HG02623 (cell line): ENCODE measurements at regions not wholly inside any gene's neighbourhood (a gene's known extent, or its start where the extent isn't known, plus 50 kb on each side); places are given as distances from the start of the nearest gene placed in this dataset.
"Not testable (repeated sequence)": the region's sequence is repeated elsewhere in the genome, so short reads cannot be mapped to it uniquely, and the experiment has no call there.

ENCODE experiments used
- ATAC-seq: cut with Tn5 transposase; IDR thresholded peaks from one replicate; pipeline ENCODE4 v1.9.1; 2021; ENCODE audit warnings: moderate library complexity; ENCODE audit not compliant: unreplicated experiment

DNA sequence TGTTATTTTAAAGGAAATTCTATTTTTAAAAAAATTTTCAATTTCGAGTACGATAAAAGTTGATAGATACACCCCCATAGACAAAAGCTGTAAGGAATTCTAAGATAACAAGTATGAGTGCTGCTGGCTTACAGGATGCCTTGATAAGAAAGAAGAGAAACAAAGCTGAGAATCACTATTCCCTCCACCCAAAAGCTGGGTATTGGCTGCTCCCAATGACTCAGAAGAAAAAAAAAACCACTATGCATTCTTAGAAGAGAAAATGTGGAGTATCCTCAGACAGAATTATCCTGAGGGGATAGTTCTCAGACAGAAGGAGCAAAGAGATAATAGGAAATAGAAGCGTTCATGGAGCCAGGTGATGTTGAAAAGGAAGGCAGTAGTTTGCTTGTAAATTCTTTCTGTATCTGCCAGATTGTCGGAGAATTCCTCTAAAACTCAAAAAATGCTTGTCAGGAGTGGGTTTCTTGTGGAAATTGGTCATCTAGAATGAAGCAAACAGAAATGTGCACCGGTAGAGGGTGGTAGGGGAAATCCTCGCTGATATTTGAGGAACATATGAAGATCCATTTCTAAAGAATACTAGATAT, 217.5 kb upstream of the ADAMTS3 start:
- no peak for ATAC-seq

DNA sequence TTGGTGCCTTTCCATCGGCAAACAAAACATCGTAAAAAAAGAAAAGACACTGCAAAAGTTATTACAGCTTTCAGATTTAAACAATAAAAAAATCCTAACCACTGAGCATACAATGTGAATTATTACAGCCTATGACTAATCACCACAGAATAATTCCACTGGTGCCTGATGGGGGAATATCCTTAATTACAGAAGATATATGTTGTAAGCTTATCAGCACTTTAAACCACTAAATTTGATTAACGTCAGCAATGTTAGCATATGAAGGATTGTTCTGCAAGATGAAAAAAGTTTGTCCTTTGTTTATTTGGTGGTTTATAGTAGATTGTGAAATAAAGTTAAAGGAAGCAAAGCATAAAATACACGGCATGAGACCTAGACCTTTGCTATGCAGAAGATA, 210.2 kb upstream of the ADAMTS3 start:
- ATAC-seq: no peak

DNA sequence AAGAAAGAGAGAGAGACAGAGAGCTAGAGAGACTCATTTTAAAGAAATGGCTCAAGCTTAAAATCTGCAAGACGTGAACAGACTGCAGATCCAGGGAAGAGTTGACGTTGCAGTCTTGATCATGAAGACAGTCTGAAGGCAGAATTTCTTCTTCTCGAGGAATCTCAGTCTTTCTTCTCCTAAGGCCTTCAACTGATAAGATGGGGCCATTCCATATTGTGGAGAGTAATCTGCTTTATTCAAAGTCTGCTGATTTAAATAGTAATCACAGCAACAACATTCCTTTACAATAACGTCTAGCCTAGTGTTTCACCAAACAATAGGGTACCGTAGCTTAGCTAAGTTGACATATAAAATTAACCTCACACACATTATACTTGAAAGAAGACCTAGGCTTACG, 208.4 kb upstream of the ADAMTS3 start:
- no peak for ATAC-seq

DNA sequence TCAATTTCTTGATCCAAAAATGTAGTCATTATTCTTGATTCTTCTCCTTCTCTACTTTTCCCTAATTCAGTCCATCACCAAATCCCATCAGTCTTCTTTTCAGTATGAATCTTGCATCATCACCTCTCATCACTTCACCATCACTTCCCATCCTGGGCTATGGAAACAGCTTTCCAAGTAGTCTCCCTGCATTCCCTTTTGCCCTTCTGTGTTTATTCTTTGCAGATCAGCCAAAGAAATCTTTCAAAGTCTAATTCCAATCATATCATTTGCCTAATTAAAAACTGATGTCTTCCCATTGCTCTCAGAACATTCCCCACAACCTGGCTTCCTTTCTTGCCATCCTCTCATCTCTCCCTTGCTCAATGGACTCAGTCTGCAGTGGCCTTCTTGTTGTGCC, 201.7 kb upstream of the ADAMTS3 start:
- no peak for ATAC-seq

DNA sequence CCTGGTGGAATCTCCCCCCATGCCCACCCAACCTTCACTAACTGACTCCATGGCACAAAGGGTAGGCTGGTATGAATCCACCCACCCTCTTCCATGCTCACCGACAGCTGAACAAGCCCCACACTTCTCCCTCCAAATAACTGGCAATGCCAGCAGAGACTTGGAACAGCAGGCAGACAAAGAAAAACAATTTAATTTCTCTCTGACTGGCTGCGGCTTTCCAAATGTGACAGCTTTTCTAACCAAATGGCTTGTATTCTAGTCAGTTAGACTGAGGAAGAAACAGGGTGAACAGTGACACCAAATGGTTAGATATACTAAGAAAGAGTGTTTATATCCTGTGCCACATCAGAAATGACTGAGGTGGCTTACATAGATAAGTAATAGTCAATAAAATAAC, 199.3 kb upstream of the ADAMTS3 start:
- no peak for ATAC-seq

DNA sequence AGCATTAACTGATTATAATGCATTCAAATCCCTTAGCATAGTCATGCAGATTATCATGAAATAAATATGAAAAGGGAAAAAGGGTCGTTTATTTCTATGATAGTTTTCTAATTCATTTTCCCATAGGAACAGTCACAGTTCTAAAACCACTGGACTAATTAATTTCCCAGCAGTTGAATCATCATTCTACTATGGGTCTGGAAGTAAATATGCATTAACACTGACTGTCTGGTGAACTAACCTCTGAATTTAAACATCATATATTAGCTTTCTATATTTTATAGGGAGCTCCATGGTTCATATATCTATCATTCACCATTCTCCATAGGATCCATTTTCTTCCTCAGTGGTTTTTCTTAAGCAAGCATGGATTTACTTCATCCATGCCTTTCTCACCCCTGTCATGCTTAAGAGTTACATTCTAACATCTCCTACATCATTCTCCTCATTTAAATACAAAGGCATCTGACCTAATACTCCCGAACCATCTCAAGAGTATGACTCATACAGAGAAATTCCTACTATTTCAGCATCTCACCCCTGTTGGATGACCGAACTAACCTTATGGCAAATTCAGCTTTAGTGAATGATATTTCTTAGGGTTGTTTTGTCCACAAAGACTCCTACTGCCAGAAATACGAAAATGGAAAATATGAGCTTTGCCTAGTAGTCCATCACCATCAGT, 198.7 kb upstream of the ADAMTS3 start:
- no peak for ATAC-seq

DNA sequence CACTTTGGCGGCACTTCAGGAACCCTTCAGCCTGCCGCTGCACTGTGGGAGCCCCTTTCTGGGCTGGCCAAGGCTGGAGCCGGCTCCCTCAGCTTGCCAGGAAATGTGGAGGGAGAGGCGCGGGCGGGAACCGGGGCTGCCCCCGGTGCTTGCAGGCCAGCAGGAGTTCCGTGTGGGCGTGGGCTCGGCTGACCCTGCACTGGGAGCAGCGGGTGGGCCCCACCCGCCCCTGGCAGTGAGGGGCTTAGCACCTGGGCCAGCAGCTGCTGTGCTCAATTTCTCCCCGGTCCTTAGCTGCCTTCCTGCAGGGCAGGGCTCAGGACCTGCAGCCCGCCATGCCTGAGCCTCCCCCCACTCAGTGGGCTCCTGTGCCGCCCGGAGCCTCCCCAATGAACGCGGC, 196.8 kb upstream of the ADAMTS3 start:
- not testable (repeated sequence) for ATAC-seq

DNA sequence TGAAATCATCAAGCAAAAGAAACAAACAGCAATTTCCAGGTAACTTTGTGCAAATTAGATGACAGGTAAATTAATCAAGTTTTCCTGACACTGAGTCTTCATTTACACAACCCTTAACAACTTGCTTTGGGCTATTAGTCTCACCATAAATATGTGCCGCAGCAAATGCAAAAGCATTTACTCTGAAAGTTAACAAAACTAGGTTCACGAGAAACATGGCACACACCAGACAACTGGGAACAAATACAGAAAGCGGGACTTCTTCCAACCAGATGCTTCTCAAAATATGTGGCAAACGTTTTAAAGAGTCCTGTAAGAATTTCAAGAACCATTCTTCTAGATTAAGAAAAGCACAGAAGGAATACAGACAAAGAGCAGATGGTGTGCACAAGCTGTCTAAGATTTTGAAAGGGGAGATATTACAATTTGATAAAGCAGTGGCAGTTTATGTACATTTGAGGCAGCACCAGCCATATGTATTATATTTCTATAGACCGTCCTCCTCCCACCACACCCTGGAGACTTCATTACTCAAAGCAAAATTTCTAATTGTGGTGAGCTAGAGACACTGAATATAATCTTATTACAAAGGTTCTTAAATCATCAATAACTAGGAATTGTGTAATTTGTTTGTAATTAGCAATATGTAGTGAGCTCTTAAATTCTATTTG, 192.5 kb upstream of the ADAMTS3 start:
- ATAC-seq: no peak

DNA sequence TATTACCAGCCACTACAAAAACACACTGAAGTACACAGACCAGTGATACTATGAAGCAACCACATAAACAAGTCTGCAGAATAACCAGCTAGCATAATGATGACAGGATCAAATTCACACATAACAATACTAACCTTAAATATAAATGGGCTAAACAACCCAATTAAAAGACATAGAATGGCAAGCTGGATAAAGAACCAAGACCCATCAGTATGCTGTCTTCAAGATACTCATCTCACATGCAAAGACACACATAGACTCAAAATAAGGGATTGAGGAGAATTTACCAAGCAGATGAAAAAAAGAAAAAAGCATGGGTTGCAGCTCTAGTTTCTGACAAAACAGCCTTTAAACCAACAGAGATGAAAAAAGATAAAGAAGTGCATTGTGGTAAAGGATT, 184.4 kb upstream of the ADAMTS3 start:
- not testable (repeated sequence) for ATAC-seq

DNA sequence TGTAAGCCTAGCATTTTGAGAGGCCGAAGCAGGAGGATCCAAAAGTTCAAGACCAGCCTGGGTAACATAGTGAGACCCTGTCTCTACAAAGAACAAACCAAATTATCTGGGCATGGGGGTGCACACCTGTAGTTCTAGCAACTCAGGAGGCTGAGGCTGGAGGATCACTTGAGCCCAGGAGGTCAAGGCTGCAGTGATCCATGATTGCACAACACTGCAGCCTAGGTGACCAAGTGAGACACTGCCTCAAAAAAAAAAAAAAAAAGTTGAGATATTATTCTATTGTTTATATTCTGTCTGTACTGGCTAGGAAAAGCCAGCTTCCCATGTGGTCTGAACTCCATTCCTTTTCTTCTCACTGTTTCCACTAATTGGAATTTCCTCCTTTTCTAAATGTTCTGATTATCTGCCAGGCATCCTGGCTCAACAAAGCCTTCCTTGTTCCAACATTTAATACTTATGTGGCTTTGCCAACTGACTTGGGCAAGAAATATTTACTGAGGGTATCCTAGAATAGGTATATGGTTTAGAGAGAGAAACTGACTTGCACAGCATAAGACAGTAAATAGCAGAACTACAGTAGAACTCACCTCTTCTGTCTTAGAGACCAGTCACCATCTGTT, 175.2 kb upstream of the ADAMTS3 start:
- no peak for ATAC-seq

DNA sequence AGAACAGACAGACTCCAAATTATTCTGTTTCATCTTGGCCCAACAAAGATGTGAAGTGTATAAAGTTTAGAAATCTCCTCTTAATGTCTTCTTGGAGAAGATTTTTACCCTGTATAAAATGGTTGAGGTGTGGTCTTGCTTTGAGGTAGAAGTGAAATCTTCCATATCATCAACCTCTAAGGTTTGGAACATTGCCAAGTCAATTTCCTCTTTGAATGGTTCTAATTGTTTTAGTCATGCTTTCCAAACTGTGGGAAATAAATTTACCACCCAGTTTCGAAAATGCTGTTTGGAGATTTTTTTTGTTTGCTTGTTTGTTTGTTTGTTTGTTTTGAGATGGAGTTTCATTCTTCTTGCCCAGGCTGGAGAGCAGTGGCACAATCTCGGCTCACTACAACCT, 174.1 kb upstream of the ADAMTS3 start:
- ATAC-seq: no peak

DNA sequence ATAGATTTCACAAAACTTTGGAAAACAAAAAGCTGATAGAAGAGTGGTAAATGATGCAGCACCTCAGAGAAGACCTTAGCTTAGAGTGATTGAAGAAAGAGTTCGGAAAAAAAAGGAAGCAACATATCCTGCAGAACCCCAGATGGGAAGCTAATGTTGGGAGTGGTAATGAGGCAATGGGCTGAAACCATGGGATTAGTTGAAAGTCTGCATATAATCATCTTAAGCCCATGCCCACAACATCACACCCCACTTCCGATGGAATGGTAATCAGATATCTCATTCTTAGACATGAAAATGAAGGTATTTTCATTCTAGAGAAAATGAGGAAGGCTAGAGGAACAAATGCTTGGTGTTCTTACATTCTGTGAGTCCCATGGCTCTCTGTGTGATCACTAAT, 146.3 kb upstream of the ADAMTS3 start:
- no peak for ATAC-seq

DNA sequence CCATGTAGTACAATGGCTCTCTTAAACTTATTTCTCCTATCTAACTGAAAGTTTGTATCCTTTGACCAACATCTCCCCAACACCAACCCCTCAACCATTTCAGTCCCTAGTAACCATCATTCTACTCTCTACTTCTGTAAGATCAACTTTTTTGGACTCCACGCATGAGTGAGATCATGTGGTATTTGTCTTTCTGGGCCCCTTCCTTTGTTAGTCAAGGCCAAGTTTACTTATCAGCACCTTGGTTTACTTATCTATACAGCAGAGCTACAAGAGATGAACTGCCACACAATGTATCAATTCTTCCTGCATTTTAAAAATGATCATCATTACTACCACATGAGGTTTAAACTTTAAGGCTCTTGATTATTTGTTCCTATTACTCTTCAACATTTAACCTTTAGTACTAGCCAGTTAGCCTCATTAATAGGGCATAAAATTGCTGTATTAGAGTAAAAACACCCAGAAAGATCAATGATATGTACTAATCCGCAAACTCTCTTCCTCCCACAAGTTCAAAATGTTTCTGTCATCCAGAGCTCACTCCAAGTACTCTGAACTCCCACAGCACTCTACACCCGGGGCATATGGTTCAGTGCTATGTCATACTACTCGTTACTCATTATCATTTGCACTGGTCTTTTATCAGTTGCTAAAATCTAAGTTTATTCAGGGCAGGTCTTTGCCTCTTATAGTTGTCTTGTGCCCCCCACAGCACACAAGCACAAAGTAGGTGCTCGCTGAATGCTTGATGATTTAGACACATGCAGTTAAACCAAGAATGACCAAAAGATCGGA, 145.7 kb upstream of the ADAMTS3 start:
- ATAC-seq: no peak

DNA sequence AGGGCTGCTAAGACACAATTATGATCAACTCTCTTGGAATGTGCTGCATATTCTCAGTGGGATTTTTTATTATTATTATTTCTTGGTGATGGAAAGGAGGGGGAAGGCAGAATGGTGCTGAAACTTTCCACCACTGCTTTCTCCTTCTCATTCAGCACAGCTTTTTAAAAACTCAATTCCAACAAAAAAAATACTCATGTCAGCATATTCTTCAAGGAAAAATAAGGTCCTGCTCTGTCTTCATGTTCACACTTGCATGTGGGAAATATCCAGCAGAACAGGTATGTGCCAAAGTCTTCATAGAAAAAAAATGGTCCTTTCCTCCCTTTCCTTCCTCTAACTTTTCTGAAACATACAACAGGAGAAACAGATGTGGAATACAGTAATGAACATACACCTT, 144.0 kb upstream of the ADAMTS3 start:
- no peak for ATAC-seq

DNA sequence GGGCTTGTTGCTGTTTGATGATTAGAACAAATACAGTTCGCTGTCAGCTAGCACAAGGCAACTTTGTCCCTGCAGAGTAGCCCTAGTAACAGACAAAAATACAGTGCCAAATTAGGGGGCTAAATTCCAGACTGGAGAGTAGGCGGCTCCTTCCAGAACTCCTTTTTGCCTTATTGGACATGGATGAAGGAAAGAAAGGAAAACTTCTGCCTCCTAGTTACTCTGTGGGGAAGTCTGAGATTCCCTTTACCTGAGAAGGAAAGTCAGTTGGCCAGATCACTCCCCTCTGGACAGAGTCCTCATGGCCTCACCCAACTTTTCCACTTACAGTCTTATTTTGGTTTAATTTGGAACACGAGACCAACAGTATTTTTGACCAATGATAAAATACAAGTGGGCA, 140.5 kb upstream of the ADAMTS3 start:
- ATAC-seq: no peak

DNA sequence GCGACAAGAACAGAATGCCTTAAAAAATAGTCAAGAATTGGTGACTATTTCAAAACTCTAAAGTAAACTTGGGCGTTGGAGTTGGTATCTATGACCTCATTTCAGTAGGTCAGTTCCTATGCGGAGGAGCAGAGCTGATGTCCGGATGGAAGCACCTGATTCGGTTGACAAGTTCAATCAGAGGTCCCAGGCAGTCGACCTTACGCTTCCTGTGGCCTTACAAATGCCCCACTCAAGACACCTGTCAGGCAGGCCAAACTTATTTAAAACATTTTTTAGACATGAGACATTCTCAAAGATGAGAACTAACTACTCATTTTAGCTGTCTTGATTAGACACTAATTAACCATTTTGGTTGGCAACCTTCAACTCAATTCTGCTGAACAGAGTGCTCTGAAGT, 137.7 kb upstream of the ADAMTS3 start:
- no peak for ATAC-seq

DNA sequence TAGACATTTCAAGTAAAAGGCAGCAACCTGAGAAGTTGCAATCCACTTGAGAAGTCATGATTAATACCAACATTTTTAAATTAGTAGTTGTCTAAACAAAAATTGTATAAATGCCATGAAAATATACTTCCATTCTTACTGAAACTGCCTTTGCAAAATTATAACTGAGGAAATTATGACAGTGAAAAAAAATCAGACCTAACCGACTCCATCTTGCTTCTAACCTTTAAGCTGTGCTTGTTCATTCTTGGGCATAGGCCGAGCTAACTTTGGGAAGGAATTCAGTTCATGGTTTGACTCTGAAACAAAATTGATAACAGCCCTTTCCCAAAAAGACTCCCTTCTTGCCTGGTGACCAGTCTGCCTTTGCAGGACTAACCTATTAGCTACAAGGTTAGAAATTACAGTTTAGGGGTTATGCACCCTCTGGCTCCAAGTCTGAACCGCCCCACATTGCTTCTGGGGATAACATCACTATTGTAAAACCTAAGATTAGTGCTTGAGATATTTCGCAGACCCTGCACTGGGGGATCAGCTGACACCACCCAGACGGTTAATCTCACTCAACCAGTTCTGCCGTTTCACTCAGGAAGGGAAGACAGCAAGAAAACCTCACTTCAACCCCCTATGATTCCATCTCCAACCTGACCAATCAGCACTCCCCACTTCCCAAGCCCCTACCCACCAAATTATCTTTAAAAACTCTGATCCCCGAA, 136.1 kb upstream of the ADAMTS3 start:
- ATAC-seq: not testable (repeated sequence)

DNA sequence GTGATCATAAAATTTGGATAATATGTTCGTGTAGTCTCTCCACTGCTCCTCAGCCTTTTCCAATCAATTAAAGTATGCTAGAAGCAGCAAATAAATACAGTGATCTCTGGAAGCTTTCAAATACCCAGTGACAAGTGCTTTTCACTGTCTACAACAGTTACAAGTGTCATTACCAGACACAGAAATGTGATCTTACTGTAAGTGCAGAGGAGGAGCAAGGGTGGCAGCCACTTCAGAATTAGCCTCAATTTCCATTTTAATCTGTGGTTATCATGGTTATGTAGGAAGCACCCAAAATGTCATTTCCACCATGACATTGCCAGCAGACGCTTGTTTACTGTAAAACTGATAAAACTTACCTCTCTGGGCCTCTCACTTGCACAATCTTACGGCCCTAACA, 133.9 kb upstream of the ADAMTS3 start:
- no peak for ATAC-seq

DNA sequence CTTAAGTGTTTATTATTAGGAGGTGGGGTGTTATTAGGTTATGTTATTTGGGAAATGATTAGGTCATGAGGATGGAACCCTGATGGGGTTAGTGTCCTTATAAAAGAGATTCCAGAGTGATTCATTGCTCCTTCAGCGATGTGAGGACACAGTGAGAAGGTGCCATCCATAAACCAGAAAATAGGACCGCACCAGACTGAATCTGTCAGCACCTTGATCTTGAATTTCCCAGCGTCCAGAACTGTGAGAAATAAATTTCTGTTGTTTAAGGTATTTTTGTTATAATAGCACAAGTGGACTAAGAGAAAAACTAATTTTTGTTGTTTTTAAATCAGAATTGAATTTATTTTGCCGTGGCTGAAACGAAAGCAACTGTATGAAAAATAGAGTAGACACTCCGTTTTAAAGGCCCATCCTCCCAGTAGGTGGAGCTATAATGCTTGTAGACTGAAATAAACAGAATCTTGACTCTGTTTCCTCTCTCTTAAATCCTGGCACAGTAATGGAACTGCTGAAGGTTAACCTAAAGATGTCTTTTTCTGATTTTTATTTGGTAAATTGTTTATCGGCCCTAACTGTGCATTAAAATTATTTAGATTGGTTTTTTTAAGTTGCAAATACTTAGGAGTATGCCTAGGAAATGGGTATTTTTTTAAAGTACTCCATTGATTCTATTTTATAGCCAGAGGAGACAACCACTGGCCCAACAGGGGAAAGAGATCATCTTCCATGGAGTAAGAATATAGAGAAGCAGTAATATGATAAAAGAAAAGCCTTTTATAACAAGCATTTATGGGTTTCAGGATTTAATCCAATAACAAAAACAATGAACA, 133.2 kb upstream of the ADAMTS3 start:
- peak; percentile 73 for ATAC-seq

DNA sequence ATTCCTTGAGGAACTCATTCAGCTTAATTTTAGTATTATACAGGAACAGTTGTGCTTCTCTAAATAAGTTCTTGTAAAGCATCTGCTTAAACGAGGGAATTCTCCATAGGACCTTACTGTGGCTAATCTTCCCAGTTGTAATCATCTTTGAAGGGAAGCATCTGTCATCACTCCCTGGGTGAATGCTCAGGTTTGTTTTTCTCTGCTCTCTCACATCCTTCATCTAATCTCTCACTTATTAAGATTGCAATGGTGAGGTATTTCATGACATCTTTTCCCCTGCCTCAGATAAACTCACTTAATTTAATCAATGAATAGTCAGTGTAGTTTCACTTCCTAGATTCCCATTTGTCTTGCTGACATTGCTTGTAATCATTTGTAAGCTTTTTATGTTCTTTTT, 121.8 kb upstream of the ADAMTS3 start:
- ATAC-seq: no peak
